ENCODE measurements at regions not wholly inside any gene's neighbourhood (a gene's known extent, or its start where the extent isn't known, plus 50 kb on each side); places are given as distances from the start of the nearest gene placed in this dataset.

DNA sequence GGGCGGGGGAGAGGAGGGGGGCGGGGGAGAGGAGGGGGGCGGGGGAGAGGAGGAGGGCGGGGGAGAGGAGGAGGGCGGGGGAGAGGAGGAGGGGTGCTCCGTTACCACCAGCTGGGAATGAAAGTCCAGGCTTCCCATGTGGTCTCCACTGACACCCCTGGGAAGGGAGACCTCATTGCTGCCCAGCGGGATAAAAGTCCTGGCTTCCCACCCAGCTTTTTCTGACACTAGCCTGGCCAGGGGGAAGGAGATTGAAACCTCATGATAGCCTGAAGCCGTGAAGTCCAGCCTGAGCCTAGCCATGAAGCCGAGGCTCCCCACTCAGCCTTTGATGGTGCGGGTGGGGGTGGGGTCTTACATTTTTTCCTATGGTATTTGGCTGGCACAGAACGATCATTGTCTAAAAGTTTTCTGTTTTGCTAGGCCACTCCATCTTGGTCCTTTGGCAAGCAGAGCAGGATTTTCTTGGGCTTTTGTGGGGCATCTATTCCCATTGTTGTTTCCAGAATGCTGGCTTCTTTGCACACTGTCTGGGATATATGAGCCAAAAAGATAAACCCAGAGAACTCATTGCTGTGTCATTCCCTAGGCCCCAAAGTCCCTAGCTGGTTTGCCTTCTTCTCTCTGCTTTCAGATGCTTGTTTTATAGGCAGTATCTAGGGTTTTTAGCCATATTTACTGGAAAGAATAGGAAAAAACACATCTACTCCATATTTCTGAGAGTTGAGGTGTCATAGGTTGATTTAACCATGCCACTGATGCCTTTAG, 65.3 kb upstream of the SMOX start:
- H3K27me3 ChIP-seq (replicated peaks; ENCODE audit: control insufficient read depth, insufficient read depth, low read length, poor library complexity, severe bottlenecking), result no peaks in the 10 kb centered on the region
- H3K9me3 ChIP-seq (ENCODE audit: control insufficient read depth, low read length), result no peaks in the 10 kb centered on the region
- no peak for DNase-seq
- no peaks in the 10 kb centered on the region for H3K36me3 ChIP-seq (ENCODE audit: control insufficient read depth, insufficient read depth, low read length)
- peaks cover 13% of the 10 kb centered on the region for H3K4me1 ChIP-seq (ENCODE audit: control insufficient read depth, insufficient read depth, low read length, poor library complexity, severe bottlenecking)
- H3K27ac ChIP-seq (ENCODE audit: insufficient read depth, low read length, poor library complexity, severe bottlenecking), result peak overlapping the region; percentile 23
- H3K4me3 ChIP-seq (ENCODE audit: insufficient read depth, low read depth, low read length, poor library complexity, severe bottlenecking), result no peak overlapping the region

DNA sequence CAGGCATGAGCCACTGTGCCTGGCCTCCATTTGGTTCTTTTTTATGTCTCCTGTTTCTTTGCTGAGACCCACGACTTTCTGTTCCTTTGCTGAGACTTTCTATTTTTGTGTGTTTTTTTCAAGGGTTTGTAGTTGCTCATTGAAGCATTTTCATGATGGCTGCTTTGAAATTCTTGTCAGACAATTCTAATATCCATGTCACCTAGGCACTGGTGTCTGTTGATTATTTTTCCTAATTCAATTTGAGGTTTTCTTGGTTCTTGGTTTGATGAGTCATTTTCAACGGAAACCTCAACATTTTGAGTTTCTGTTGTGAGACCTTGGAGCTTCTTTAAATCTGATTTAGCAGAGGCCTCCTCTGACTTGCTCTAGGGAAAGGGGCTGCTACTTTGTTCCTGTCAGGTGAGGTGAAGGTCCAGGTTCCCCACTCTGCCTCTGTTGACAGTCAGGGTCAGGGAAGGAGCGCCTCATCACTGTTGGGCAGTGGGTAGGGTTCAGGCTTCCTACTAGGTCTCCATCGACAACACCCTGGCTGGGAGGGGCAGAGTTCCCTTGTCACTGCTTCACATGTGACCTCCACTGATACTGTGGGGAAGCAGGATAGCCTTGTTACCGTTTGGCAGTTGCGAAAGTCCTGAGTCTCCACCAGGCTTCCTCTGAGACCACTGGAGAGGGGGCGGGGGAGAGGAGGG, 66.1 kb upstream of the SMOX start:
- Histone ChIP-seq H3K27me3 (replicated peaks; ENCODE audit: control insufficient read depth, insufficient read depth, low read length, poor library complexity, severe bottlenecking) (no peaks in the 10 kb centered on the region), H3K9me3 (ENCODE audit: control insufficient read depth, low read length) (no peaks in the 10 kb centered on the region), H3K4me1 (ENCODE audit: control insufficient read depth, insufficient read depth, low read length, poor library complexity, severe bottlenecking) (peaks cover 13% of the 10 kb centered on the region), H3K36me3 (ENCODE audit: control insufficient read depth, insufficient read depth, low read length) (no peaks in the 10 kb centered on the region), H3K27ac (ENCODE audit: insufficient read depth, low read length, poor library complexity, severe bottlenecking) (peak overlapping the region; percentile 67), H3K4me3 (ENCODE audit: insufficient read depth, low read depth, low read length, poor library complexity, severe bottlenecking) (peak overlapping the region; percentile 36)
- peak; percentile 17 to 31 (median 27) for DNase-seq

DNA sequence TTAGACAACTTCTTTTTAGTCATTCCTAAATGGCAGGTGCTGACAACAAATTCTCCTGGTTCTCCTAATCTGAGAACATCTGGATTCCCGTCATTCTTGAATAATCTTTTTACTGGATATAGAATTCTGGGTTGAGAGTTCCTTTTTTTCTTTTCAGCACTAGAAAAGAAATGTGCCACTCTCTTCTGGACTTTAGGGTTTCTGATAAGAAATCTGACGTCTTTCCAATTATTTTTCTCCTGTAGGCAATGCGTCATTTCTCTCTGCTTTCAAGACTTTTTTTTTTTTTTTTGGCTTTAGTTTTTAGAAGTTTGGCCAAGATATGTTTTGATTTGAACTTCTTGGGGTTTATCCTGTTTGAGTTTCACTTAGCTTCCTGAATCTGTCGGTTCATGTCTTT, 66.1 kb upstream of the RNF24 start:
- no peak overlapping the region for H3K4me3 ChIP-seq (ENCODE audit: insufficient read depth, low read depth, low read length, poor library complexity, severe bottlenecking)
- no peaks in the 10 kb centered on the region for H3K27me3 ChIP-seq (replicated peaks; ENCODE audit: control insufficient read depth, insufficient read depth, low read length, poor library complexity, severe bottlenecking)
- no peaks in the 10 kb centered on the region for H3K9me3 ChIP-seq (ENCODE audit: control insufficient read depth, low read length)
- H3K36me3 ChIP-seq (ENCODE audit: control insufficient read depth, insufficient read depth, low read length), result no peaks in the 10 kb centered on the region
- no peak overlapping the region for H3K27ac ChIP-seq (ENCODE audit: insufficient read depth, low read length, poor library complexity, severe bottlenecking)
- peaks cover 13% of the 10 kb centered on the region for H3K4me1 ChIP-seq (ENCODE audit: control insufficient read depth, insufficient read depth, low read length, poor library complexity, severe bottlenecking)
- no peak for DNase-seq

DNA sequence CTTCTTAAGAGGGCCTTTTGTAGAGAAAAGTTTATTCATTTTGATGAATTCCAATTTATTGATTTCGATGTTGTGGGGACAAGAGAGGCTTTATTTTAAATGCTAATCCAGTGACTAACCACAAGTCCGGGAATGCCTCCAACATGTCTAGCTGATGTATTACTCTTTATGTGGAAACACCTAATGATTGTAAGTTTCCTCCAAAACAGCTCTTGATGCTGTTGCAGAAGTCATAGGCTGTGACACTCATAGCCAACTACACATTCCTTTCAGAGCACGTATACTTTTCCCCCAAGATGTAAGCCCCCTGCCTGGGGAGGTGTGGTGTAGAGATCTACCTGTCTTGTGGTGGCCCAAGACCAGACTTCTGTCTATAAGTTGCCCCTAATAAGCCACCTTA, 61.3 kb upstream of the RNF24 start:
- Histone ChIP-seq H3K9me3 (ENCODE audit: control insufficient read depth, low read length) (no peaks in the 10 kb centered on the region), H3K27me3 (replicated peaks; ENCODE audit: control insufficient read depth, insufficient read depth, low read length, poor library complexity, severe bottlenecking) (no peaks in the 10 kb centered on the region), H3K27ac (ENCODE audit: insufficient read depth, low read length, poor library complexity, severe bottlenecking) (no peak overlapping the region), H3K4me3 (ENCODE audit: insufficient read depth, low read depth, low read length, poor library complexity, severe bottlenecking) (no peak overlapping the region), H3K36me3 (ENCODE audit: control insufficient read depth, insufficient read depth, low read length) (no peaks in the 10 kb centered on the region), H3K4me1 (ENCODE audit: control insufficient read depth, insufficient read depth, low read length, poor library complexity, severe bottlenecking) (no peaks in the 10 kb centered on the region)
- DNase-seq, result no peak

DNA sequence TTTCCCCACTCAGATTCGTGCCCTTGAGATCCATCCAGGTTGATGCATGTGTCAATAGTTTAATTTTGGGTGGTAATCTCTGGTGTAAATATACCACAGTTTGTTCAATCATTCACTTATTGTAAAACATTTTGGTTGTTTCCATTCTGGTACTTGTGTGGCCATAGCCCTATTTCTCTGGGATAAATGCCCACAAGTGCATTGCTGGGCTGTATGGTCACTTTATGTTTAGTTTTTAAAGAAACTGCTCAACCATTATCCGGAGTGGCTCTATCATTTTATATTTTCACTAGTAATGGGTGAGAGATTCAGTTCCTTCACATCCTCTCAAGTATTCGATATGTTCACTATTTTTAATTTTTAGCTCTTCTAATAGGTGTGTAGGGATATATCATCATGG, 60.7 kb upstream of the RNF24 start:
- Histone ChIP-seq H3K36me3 (ENCODE audit: control insufficient read depth, insufficient read depth, low read length) (no peaks in the 10 kb centered on the region), H3K9me3 (ENCODE audit: control insufficient read depth, low read length) (no peaks in the 10 kb centered on the region), H3K27me3 (replicated peaks; ENCODE audit: control insufficient read depth, insufficient read depth, low read length, poor library complexity, severe bottlenecking) (no peaks in the 10 kb centered on the region), H3K27ac (ENCODE audit: insufficient read depth, low read length, poor library complexity, severe bottlenecking) (no peak overlapping the region), H3K4me1 (ENCODE audit: control insufficient read depth, insufficient read depth, low read length, poor library complexity, severe bottlenecking) (no peaks in the 10 kb centered on the region), H3K4me3 (ENCODE audit: insufficient read depth, low read depth, low read length, poor library complexity, severe bottlenecking) (no peak overlapping the region)
- DNase-seq, result no peak

DNA sequence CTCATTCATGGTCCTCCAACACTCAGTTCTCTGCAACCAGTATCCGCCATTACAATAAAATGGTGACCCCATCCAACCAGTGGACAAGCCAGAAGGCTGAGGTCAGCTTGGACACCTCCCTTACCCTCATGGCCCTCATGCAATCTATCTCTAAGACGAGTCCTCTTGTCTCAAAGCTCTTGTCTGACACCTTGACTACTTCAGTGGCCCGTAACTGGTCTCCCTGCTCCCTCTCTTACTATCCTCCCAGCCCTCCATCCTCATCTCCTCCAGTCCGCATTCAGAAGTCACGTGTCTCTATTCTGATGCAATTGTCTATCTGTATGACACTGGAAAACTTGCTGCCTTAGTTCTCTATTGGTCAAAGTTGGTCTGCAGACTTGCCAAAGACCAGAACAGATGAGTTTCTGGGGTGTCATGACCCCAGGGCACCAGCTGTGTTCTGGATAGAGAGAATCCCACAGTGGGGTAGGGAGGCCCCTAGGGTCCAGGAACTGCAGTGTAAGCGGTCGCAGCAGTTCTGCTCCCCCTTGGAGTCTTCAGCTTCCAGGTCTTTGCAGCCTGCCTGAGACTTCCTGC, 59.6 kb upstream of the RNF24 start:
- no peaks in the 10 kb centered on the region for H3K9me3 ChIP-seq (ENCODE audit: control insufficient read depth, low read length)
- H3K36me3 ChIP-seq (ENCODE audit: control insufficient read depth, insufficient read depth, low read length), result no peaks in the 10 kb centered on the region
- no peaks in the 10 kb centered on the region for H3K4me1 ChIP-seq (ENCODE audit: control insufficient read depth, insufficient read depth, low read length, poor library complexity, severe bottlenecking)
- no peaks in the 10 kb centered on the region for H3K27me3 ChIP-seq (replicated peaks; ENCODE audit: control insufficient read depth, insufficient read depth, low read length, poor library complexity, severe bottlenecking)
- no peak overlapping the region for H3K4me3 ChIP-seq (ENCODE audit: insufficient read depth, low read depth, low read length, poor library complexity, severe bottlenecking)
- no peak for DNase-seq
- no peak overlapping the region for H3K27ac ChIP-seq (ENCODE audit: insufficient read depth, low read length, poor library complexity, severe bottlenecking)

DNA sequence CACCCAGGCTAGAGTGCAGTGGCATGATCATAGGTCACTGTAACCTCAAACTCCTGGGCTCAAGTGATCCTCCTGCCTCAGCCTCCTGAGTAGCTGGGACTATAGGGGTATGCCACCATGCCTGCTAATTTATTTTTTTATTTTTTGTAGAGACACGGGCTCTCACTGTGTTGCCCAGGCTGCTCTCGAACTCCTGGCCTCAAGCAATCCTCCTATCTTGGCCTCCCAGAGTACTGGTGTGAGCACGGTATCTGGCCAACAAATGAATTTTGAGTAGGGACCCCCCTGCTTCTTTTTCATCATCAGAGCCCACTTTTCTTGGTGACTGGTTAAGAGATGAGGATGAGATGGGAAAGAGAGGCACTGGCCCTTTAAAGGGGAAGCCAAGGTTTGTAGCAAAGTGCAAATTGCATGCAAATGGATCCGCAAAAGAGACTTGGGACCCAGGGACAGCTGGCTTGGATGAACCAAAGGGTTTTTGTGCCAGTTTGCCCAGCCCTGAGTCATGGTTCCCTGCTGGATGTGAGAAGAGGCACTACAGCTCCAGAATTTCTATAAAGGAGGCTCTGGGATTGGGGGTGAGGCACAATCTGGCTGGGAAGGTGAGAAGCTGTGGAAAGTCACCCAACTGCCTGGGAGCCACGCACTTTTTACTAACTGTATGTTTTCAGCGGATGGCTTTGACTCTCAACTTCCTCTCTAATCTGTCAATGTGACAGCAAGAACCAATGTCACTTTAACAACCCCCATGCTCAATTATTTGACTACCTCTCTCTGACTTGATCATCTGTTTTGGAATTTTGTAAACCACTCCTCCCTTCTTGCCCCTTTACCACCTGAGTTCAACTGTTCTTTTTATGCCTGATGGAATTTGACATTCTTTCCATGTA, 58.7 kb upstream of the RNF24 start:
- Histone ChIP-seq H3K27me3 (replicated peaks; ENCODE audit: control insufficient read depth, insufficient read depth, low read length, poor library complexity, severe bottlenecking) (no peaks in the 10 kb centered on the region), H3K9me3 (ENCODE audit: control insufficient read depth, low read length) (no peaks in the 10 kb centered on the region), H3K36me3 (ENCODE audit: control insufficient read depth, insufficient read depth, low read length) (no peaks in the 10 kb centered on the region), H3K4me1 (ENCODE audit: control insufficient read depth, insufficient read depth, low read length, poor library complexity, severe bottlenecking) (no peaks in the 10 kb centered on the region), H3K27ac (ENCODE audit: insufficient read depth, low read length, poor library complexity, severe bottlenecking) (no peak overlapping the region), H3K4me3 (ENCODE audit: insufficient read depth, low read depth, low read length, poor library complexity, severe bottlenecking) (no peak overlapping the region)
- no peak for DNase-seq

DNA sequence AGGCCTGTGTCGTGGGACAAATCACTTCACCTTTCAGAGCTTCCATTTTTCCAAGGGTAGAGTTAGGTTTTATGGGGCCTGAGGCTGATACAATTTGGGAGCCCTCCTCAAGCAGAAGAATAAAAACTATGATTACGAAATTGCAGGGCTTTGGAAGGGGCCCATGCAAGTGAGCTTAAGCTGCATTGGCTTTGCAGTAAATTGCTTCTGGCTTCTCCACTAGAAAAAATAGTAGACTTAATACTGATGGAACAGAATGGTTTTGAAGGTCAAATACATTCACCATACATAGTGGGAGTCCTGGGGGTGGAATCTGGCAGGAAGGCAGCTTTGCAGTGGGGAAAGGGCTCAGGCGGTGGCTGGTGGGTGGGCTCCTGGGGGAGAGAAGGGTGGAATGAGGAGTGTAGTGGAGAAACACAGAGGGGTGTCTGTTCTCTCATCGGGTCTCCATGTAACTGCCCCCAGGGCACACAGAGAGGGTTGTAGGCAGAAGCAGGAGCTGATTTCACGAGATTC, 55.9 kb upstream of the RNF24 start:
- no peaks in the 10 kb centered on the region for H3K36me3 ChIP-seq (ENCODE audit: control insufficient read depth, insufficient read depth, low read length)
- H3K4me1 ChIP-seq (ENCODE audit: control insufficient read depth, insufficient read depth, low read length, poor library complexity, severe bottlenecking), result no peaks in the 10 kb centered on the region
- DNase-seq, result no peak
- no peaks in the 10 kb centered on the region for H3K27me3 ChIP-seq (replicated peaks; ENCODE audit: control insufficient read depth, insufficient read depth, low read length, poor library complexity, severe bottlenecking)
- no peak overlapping the region for H3K4me3 ChIP-seq (ENCODE audit: insufficient read depth, low read depth, low read length, poor library complexity, severe bottlenecking)
- H3K27ac ChIP-seq (ENCODE audit: insufficient read depth, low read length, poor library complexity, severe bottlenecking), result no peak overlapping the region
- H3K9me3 ChIP-seq (ENCODE audit: control insufficient read depth, low read length), result no peaks in the 10 kb centered on the region

DNA sequence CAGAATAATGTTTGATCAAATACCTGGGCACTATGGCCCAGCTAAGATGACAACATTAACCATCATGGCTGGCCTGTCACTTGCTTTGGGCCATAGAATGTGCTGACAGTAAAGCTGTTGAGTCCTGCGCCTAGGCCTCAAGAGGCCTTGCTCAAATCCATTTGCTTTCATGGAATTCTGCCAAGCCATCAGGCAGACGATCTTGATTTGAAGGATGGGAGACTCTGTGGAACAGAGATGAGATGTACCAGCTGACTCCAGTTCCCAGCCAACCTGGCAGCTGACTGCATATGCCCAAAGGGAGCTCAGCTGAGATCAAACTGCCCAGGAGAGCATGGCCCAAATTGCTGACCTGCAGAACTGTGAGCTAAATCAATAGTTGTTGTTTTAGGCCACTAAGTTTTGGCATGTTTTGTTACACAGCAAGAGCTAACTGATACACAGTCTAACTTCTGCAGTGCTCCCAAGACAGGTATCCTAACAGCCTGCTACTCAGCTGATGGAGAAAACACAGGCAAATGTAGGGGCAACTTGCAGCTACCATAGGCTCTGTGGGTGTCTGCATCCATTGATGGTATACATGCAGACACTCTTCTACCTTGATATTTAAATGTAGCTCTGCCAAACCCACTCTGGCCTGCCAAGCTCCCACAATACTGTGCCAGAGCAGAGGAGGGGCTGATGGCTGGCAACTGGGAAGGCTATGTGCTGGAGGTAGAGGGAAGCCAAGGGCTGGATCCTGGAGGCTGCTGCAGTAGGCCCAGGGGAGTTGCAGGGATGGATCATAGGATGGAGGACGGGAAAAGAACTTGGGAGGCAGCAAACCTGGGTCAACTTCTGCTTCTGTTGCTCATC, 55.2 kb upstream of the RNF24 start:
- no peaks in the 10 kb centered on the region for H3K9me3 ChIP-seq (ENCODE audit: control insufficient read depth, low read length)
- no peak overlapping the region for H3K4me3 ChIP-seq (ENCODE audit: insufficient read depth, low read depth, low read length, poor library complexity, severe bottlenecking)
- no peak overlapping the region for H3K27ac ChIP-seq (ENCODE audit: insufficient read depth, low read length, poor library complexity, severe bottlenecking)
- no peaks in the 10 kb centered on the region for H3K4me1 ChIP-seq (ENCODE audit: control insufficient read depth, insufficient read depth, low read length, poor library complexity, severe bottlenecking)
- no peaks in the 10 kb centered on the region for H3K27me3 ChIP-seq (replicated peaks; ENCODE audit: control insufficient read depth, insufficient read depth, low read length, poor library complexity, severe bottlenecking)
- no peak for DNase-seq
- no peaks in the 10 kb centered on the region for H3K36me3 ChIP-seq (ENCODE audit: control insufficient read depth, insufficient read depth, low read length)

Data from effector memory CD4-positive, alpha-beta T cell (primary cell).